Thyroid gland (tissue), 4 donors: ENCODE measurements at regions not wholly inside any gene's neighbourhood (a gene's known extent, or its start where the extent isn't known, plus 50 kb on each side); places are given as distances from the start of the nearest gene placed in this dataset.

Source experiments
- POLR2A ChIP-seq, 2 donors: fragments of 450-650 bp; IDR thresholded peaks; one replicate each; pipeline ENCODE4 v1.6.1; 2017; ENCODE audit warnings: antibody characterized with exemption in 2 of 2, mild to moderate bottlenecking in 2 of 2, moderate library complexity in 1 of 2
- TF ChIP-seq, protein P1 (sequence below), 6 experiments: fragments of 200-600 bp in 3 of 6; fragments of 450-650 bp in 3 of 6; sonication (generic) in 3 of 6; IDR thresholded peaks; one replicate each; pipeline ENCODE4 v1.5.1; 2016 to 2019; ENCODE audit warnings: antibody characterized with exemption in 6 of 6, mild to moderate bottlenecking in 2 of 6, inconsistent platforms in 1 of 6, moderate library complexity in 1 of 6

GRCh38 chr2:138187221-138187620, 222.9 kb downstream of the HNMT start:
- TF ChIP-seq, protein P1, sequence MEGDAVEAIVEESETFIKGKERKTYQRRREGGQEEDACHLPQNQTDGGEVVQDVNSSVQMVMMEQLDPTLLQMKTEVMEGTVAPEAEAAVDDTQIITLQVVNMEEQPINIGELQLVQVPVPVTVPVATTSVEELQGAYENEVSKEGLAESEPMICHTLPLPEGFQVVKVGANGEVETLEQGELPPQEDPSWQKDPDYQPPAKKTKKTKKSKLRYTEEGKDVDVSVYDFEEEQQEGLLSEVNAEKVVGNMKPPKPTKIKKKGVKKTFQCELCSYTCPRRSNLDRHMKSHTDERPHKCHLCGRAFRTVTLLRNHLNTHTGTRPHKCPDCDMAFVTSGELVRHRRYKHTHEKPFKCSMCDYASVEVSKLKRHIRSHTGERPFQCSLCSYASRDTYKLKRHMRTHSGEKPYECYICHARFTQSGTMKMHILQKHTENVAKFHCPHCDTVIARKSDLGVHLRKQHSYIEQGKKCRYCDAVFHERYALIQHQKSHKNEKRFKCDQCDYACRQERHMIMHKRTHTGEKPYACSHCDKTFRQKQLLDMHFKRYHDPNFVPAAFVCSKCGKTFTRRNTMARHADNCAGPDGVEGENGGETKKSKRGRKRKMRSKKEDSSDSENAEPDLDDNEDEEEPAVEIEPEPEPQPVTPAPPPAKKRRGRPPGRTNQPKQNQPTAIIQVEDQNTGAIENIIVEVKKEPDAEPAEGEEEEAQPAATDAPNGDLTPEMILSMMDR (IDR thresholded peaks at IDR 0.05): no peak
- TF ChIP-seq POLR2A (IDR thresholded peaks at IDR 0.05): no peak
